HG02763 (cell line): ENCODE measurements at regions not wholly inside any gene's neighbourhood (a gene's known extent, or its start where the extent isn't known, plus 50 kb on each side); places are given as distances from the start of the nearest gene placed in this dataset.
"Not testable (repeated sequence)": the region's sequence is repeated elsewhere in the genome, so short reads cannot be mapped to it uniquely, and the experiment has no call there.

Source experiments
- ATAC-seq: cut with Tn5 transposase; IDR thresholded peaks from one replicate; pipeline ENCODE4 v1.9.1; 2021; ENCODE audit warnings: mild to moderate bottlenecking, moderate library complexity; ENCODE audit not compliant: unreplicated experiment

DNA sequence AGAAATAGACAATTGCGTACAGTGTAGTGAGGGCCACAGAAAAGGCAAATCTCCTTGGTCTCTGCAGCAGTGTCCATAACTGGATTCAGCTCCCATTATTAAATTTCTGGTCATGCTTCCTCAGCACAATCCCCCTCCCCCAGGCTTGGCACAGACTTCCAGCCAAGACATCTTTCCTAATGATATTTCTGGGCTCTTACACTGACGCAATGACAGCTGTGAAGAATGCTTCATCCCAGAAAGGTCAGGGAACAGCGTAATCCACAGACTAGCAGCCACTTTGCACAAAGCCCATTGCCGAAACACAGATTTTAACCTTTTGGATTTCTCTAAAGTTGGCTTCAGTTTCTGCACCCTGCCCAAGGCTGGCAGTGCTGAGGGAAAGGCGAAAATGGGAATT, 597.6 kb upstream of the CPEB2 start:
- no peak for ATAC-seq

GRCh38 chr4:14410516-14410915, 591.8 kb upstream of the CPEB2 start:
- ATAC-seq: no peak

- ATAC-seq: no peak
Measured at GRCh38 chr4:14415146-14415545, 587.1 kb upstream of the CPEB2 start.

- ATAC-seq: no peak
Measured at GRCh38 chr4:14419516-14419915, 582.8 kb upstream of the CPEB2 start.

GRCh38 chr4:14426297-14426696, 576.0 kb upstream of the CPEB2 start:
- ATAC-seq: not testable (repeated sequence)

DNA sequence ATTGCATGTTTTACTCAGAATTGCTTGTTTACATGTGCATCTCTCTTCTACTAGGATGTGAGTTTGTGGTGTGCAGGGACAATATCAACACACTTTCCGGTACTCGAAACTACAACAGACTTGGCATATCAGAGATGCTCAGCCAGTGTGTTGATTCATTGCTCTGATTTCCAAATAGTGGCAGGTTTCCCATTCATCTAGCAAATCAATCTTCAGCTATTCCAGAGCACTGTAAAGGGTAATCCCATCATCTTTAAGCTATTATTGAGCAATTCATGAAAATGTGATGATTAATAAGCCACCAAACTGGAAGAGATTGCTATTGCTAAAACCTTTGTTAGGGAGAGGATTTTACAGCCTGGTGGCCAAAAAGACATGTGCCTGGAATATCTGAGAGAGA, 574.2 kb upstream of the CPEB2 start:
- no peak for ATAC-seq

GRCh38 chr4:14431155-14432134, 570.8 kb upstream of the CPEB2 start:
- no peak for ATAC-seq

DNA sequence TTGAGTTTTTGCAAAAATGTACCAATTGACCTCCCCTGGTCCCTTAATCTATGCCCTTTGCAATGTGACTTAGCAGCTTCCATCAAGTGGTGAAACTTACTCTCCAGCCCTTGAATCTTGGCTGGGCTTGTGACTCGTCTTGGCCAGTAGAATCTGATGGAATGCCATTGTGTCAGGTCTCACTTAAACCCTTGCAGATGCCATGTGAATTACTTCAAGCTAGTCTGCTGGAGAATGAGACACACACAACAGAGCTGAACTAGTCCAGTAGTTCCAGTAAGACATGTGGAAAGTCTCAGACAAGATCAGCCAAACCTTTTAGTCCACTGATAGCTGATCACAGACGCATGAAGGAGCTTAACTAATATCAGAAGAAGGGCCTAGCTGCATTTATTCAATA, 567.8 kb upstream of the CPEB2 start:
- ATAC-seq: no peak

GRCh38 chr4:14434916-14435315, 567.4 kb upstream of the CPEB2 start:
- no peak for ATAC-seq

GRCh38 chr4:14441561-14441960, 560.7 kb upstream of the CPEB2 start:
- no peak for ATAC-seq

DNA sequence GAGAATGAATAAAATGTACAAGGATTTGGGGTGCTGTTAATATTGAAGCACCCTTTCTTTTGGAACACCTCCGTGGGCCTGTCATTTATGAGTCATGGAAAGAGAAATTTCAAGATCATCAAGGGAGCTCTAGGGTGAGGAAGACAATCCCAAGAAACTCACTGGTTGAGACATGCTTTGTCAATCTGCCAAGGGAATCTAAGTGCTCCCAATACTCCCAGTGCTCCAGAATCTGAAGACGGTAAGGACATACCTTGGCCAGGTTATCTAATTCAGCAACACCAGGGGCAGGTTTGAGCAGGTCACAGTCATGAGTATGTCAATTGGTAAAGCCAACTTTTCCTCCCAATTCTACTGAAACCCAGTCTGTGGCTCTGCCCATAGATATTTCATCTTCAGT, 556.4 kb upstream of the CPEB2 start:
- no peak for ATAC-seq

- no peak for ATAC-seq
Measured at GRCh38 chr4:14446311-14446710, 556.0 kb upstream of the CPEB2 start.

GRCh38 chr4:14446904-14447303, 555.4 kb upstream of the CPEB2 start:
- ATAC-seq: no peak

GRCh38 chr4:14449308-14449707, 553.0 kb upstream of the CPEB2 start:
- no peak for ATAC-seq

DNA sequence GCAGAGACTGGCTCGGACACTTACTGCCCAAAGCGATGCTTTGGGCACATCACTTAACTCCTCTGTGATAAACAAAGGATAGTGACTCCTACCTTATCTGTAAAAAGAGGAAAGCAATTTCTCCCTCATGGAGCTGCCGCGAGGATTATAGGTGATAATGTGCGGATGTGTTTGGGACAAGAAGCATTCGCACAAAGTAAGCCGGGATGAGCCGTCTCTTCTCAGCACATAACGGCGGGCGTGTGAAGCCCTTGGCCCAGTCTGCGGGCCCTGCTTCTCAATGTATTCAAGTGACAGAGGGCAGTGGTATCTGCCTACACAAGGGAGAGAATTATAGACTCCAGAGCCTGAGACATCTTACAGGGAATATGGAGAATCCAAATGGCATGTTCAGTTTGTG, 550.3 kb upstream of the CPEB2 start:
- no peak for ATAC-seq

DNA sequence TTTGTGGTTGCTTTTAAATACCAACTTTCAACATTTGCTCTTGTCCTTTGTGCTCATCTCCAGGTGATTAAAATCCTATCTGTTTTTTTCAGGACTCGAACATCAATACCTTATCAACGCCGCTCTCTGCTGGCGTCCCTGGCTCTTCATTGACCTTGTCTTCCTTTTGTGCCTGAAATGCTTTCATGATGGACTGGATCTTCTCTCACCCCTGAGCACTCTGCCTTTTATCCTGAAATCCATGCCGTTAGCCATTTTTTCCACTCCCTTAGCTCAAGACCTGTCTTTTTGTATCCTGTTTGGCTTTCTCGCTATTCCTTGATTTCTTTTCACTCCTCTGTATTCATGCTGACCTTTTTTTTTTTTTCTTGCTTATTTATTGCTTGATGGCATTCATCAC, 549.5 kb upstream of the CPEB2 start:
- no peak for ATAC-seq

GRCh38 chr4:14458463-14458862, 543.8 kb upstream of the CPEB2 start:
- no peak for ATAC-seq

DNA sequence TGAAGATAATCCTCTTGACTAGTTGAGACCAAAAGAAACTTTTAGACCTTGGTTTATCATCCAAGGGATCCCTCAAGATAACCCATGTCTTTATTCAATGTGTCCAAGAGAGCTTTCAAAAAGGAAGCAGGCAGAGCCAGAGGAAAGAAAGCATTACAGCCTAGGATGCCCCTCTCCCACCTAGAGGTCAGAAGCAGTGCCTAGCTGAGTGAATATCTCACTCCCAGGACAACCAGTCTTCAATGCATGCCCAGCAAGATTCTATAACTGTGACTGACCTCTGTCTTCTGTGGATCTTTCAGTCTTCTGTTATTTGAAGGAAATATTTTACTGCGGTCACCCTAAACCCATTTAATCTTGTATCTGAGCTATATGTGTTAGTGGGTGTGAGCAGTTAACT, 537.2 kb upstream of the CPEB2 start:
- no peak for ATAC-seq

- ATAC-seq: no peak
Measured at GRCh38 chr4:14465507-14465906, 536.8 kb upstream of the CPEB2 start.

DNA sequence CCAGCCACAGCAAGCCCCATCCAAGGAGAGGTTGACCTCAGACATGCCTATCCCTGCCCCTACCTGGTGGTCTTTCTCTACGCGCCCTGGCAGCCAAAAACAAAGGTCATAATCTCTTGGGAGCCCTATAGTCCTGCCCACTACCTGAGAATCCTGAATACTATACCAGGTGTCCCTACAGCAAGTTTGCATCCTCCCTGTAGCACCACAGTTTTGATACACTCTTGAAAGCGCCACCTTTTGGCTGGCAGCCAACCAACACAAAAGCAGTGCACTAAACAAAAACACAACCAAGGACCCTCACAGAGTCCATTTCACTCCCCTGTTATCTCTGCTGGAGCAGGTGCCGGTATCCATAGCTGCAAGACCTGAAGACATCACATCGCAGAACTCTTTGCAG, 523.8 kb upstream of the CPEB2 start:
- no peak for ATAC-seq

DNA sequence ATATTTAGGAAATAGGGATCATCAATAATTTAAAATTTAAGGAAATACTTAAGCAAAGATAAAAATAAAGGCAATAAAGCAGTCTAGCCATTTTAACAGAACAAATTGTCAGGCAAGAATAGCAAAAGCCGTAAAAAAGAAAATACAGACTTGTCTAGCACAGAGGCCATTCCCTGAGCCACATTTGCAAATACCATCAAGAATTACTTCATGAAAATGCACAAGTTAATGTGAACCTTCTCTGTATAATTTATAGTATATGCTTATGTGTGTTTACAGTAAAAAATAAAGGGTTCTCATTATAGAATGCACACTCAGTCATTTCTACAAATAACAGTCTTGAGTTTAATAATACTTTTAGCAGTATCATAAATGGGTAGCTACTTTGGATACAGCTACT, 505.9 kb upstream of the CPEB2 start:
- ATAC-seq: no peak

DNA sequence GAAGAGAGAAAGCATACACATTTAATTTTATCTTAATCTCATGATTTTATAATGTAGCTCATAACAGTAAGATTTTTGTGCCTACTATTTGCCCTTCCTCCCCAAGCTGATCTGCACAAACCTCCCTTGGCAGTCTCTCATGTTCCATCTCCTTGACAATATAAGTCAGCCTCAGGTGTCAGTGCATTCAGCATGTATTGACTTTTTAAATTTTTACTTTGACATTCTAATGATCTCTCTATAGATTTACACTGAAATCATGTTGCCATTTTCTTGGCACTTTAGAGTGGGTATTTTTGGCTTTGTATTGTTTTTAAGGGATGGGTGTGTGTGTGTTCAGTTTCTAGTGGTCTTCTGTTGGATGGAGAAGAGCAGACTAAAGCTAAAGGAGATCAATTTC, 505.3 kb upstream of the CPEB2 start:
- no peak for ATAC-seq

GRCh38 chr4:14504162-14504561, 498.1 kb upstream of the CPEB2 start:
- no peak for ATAC-seq
